SK-N-SH (cell line): ENCODE measurements at regions not wholly inside any gene's neighbourhood (a gene's known extent, or its start where the extent isn't known, plus 50 kb on each side); places are given as distances from the start of the nearest gene placed in this dataset.

Source experiments
- CTCF ChIA-PET: fragments of 300-600, 350-600 bp; formaldehyde crosslinking; extraction: SDS; loops from one replicate; lab custom pipeline; 2021; lab: Yijun Ruan, JAX
- POLR2A ChIA-PET: fragments of 350-600 bp; sonication (Branson Sonifier 250); formaldehyde crosslinking; extraction: SDS; loops from one replicate; lab custom pipeline; 2020; ENCODE audit warnings: antibody characterized with exemption, inconsistent platforms; lab: Yijun Ruan, JAX
- DNase-seq: peaks from one replicate; pipeline ENCODE4 v3.0.0; 2012
- H2AFZ ChIP-seq: fragments of 200-600 bp; sonication (generic); 2 replicates; pipeline ENCODE4 v1.8.1; 2016; ENCODE audit warnings: antibody characterized with exemption, mild to moderate bottlenecking, low read depth
- H3F3A ChIP-seq: fragments of 200-600 bp; sonication (generic); replicated peaks from 2 replicates; pipeline ENCODE3; 2016; ENCODE audit warnings: antibody characterized with exemption, mild to moderate bottlenecking; ENCODE audit not compliant: insufficient read depth
- H3K27ac ChIP-seq, 2 experiments: fragments of 200-500 bp in 1 of 2; fragments of 200-600 bp in 1 of 2; sonication (Bioruptor generic) in 1 of 2; sonication (generic), shearing (Covaris generic) in 1 of 2; 2 replicates each; pipeline versions ENCODE4 v1.5.1 to v1.6.1; 2014 to 2016; ENCODE audit warnings: low read depth in 2 of 2, inconsistent platforms in 1 of 2, low read length in 1 of 2, mild to moderate bottlenecking in 1 of 2, mixed read lengths in 1 of 2
- H3K27me3 ChIP-seq: fragments of 200-600 bp; sonication (generic), shearing (Covaris generic); 2 replicates; pipeline ENCODE4 v1.6.1; 2016; ENCODE audit warnings: mixed run types; ENCODE audit not compliant: insufficient read depth
- H3K36me3 ChIP-seq, 2 experiments: fragments of 200-500 bp in 1 of 2; fragments of 200-600 bp in 1 of 2; sonication (Bioruptor generic) in 1 of 2; sonication (generic) in 1 of 2; replicated peaks in 1 of 2; 2 replicates each; pipeline versions ENCODE3 to v1.5.1; 2014 to 2016; ENCODE audit warnings: low read length in 1 of 2, mild to moderate bottlenecking in 1 of 2; ENCODE audit not compliant: insufficient read depth in 2 of 2, control insufficient read depth in 1 of 2
- H3K4me1 ChIP-seq, 2 experiments: fragments of 200-500 bp in 1 of 2; fragments of 200-600 bp in 1 of 2; sonication (Bioruptor generic) in 1 of 2; sonication (generic), shearing (Covaris generic) in 1 of 2; 2 replicates each; pipeline versions ENCODE4 v1.5.1 to v1.6.1; 2014 to 2016; ENCODE audit warnings: low read depth in 1 of 2, low read length in 1 of 2, mixed run types in 1 of 2; ENCODE audit not compliant: insufficient read depth in 2 of 2, control insufficient read depth in 1 of 2
- H3K4me2 ChIP-seq: fragments of 200-600 bp; sonication (generic), shearing (Covaris generic); 2 replicates; pipeline ENCODE4 v1.6.1; 2017; ENCODE audit warnings: mixed run types
- H3K4me3 ChIP-seq, 2 experiments: fragments of 200-500 bp in 1 of 2; fragments of 200-600 bp in 1 of 2; sonication (Bioruptor generic) in 1 of 2; sonication (generic), shearing (Covaris generic) in 1 of 2; 2 replicates each; pipeline versions ENCODE4 v1.5.1 to v1.8.1; 2014 to 2016; ENCODE audit warnings: low read depth in 2 of 2, inconsistent platforms in 1 of 2, low read length in 1 of 2, mild to moderate bottlenecking in 1 of 2, mixed read lengths in 1 of 2, moderate library complexity in 1 of 2
- H3K79me2 ChIP-seq: fragments of 200-600 bp; sonication (generic); 2 replicates; pipeline ENCODE4 v1.8.1; 2017; ENCODE audit warnings: mild to moderate bottlenecking; ENCODE audit not compliant: insufficient read depth
- H3K9ac ChIP-seq: fragments of 200-600 bp; sonication (generic); 2 replicates; pipeline ENCODE4 v1.6.1; 2017; ENCODE audit warnings: mixed run types
- H3K9me2 ChIP-seq: fragments of 200-600 bp; sonication (generic); 2 replicates; pipeline ENCODE4 v1.6.1; 2017; ENCODE audit warnings: mixed run types
- H3K9me3 ChIP-seq: fragments of 200-600 bp; sonication (generic); 2 replicates; pipeline ENCODE4 v1.6.1; 2017; ENCODE audit warnings: mixed run types, mild to moderate bottlenecking, moderate library complexity
- H4K20me1 ChIP-seq: fragments of 200-600 bp; sonication (generic); 2 replicates; pipeline ENCODE4 v1.6.1; 2017; ENCODE audit warnings: mild to moderate bottlenecking, mixed run types; ENCODE audit not compliant: insufficient read depth
- CHD2 ChIP-seq: fragments of 150-350 bp; IDR thresholded peaks from 2 replicates; pipeline ENCODE4 v1.6.1; 2018; ENCODE audit warnings: low read length; ENCODE audit not compliant: partially characterized antibody
- CTCF ChIP-seq: fragments of 200-600 bp; sonication (generic); IDR thresholded peaks from 2 replicates; pipeline ENCODE4 v1.6.1; 2017; ENCODE audit warnings: antibody characterized with exemption, mild to moderate bottlenecking, moderate library complexity
- ELF1 ChIP-seq: IDR thresholded peaks from 2 replicates; pipeline ENCODE4 v1.4.0; 2012
- FOSL2 ChIP-seq: IDR thresholded peaks from 2 replicates; pipeline ENCODE4 v1.4.0; 2012; ENCODE audit warnings: low read depth, mild to moderate bottlenecking, moderate library complexity, borderline replicate concordance
- GABPA ChIP-seq: IDR thresholded peaks from 2 replicates; pipeline ENCODE4 v1.4.0; 2012; ENCODE audit warnings: low read depth, mild to moderate bottlenecking
- GATA2 ChIP-seq: sonication (generic); formaldehyde crosslinking; IDR thresholded peaks from 2 replicates; pipeline ENCODE4 v1.5.0; 2020; ENCODE audit warnings: mild to moderate bottlenecking, missing genetic modification reagents
- JUND ChIP-seq: IDR thresholded peaks from 2 replicates; pipeline ENCODE4 v1.4.0; 2012
- MEF2A ChIP-seq: IDR thresholded peaks from 2 replicates; pipeline ENCODE4 v1.4.0; 2012; ENCODE audit warnings: low read depth, borderline replicate concordance
- MXI1 ChIP-seq: IDR thresholded peaks from 2 replicates; pipeline ENCODE4 v1.6.1; 2012; ENCODE audit warnings: mild to moderate bottlenecking, low read depth, low read length, improper control_type of control experiment
- NFIC ChIP-seq: IDR thresholded peaks from 2 replicates; pipeline ENCODE4 v1.4.0; 2012; ENCODE audit warnings: borderline replicate concordance
- NRF1 ChIP-seq: IDR thresholded peaks from 2 replicates; pipeline ENCODE4 v1.6.1; 2012; ENCODE audit warnings: low read depth, mild to moderate bottlenecking, low read length
- PBX3 ChIP-seq: IDR thresholded peaks from 2 replicates; pipeline ENCODE4; 2012
- POLR2AphosphoS5 ChIP-seq: IDR thresholded peaks from 2 replicates; pipeline ENCODE4 v1.6.1; 2012; ENCODE audit warnings: low read depth, low read length
- RCOR1 ChIP-seq: fragments of 150-350 bp; IDR thresholded peaks from 2 replicates; pipeline ENCODE4 v1.6.1; 2017; ENCODE audit warnings: antibody characterized with exemption, low read length
- RFX5 ChIP-seq: IDR thresholded peaks from 2 replicates; pipeline ENCODE4 v1.6.1; 2012; ENCODE audit warnings: mild to moderate bottlenecking, improper control_type of control experiment, low read length
- TEAD4 ChIP-seq: IDR thresholded peaks from 2 replicates; pipeline ENCODE4 v1.4.0; 2012; ENCODE audit warnings: mild to moderate bottlenecking, borderline replicate concordance; ENCODE audit not compliant: insufficient read depth
- USF2 ChIP-seq: fragments of 150-350 bp; IDR thresholded peaks from 2 replicates; pipeline ENCODE4 v1.6.1; 2017; ENCODE audit warnings: antibody characterized with exemption, low read length, low read depth, borderline replicate concordance
- YY1 ChIP-seq: IDR thresholded peaks from 2 replicates; pipeline ENCODE4 v1.4.0; 2012; ENCODE audit warnings: low read depth, mild to moderate bottlenecking
- WGBS: methylation state at CpG from one replicate; pipeline ENCODE4 v1.1.6; 2017; ENCODE audit warnings: low lambda C conversion rate; 5-methylcytosine and 5-hydroxymethylcytosine counted together
- TF ChIP-seq, protein P1 (sequence below): IDR thresholded peaks from 2 replicates; pipeline ENCODE4 v1.4.0; 2012; ENCODE audit warnings: low read depth, borderline replicate concordance

DNA sequence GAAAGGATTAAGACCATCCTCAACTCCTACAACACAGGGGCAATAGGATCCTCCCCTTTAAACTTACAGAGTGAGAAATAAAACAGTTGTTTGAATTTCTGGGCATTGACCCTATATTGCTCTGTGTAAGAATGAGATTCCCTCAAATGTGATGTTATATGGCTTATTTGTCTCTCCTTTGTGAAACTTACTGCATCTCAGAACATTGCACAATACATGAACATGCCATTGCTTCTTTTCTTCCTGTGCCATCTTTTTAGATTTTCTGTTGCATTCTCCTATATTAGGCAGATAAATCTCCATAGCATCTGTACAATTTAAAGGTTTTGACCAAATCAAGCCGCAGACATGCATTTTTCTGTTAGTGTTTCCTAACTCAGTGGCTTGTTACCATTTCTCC, 941.9 kb upstream of the FANCL start:
- no peaks in the 10 kb centered on the region for H3K27me3 ChIP-seq
- no peaks in the 10 kb centered on the region for H3K9me2 ChIP-seq
- no peaks in the 10 kb centered on the region for H3K79me2 ChIP-seq
- no peak overlapping the region for H2AFZ ChIP-seq
- no peak overlapping the region for H3K4me2 ChIP-seq
- no peaks in the 10 kb centered on the region for H3K9me3 ChIP-seq
- no peak for DNase-seq
- 37% methylated on average over 1 of the region's 1 CpG for WGBS
- no peak overlapping the region for H3K9ac ChIP-seq
- H4K20me1 ChIP-seq: no peaks in the 10 kb centered on the region
- no peak overlapping the region for H3K4me3 ChIP-seq
- no peaks in the 10 kb centered on the region for H3F3A ChIP-seq
- ChIA-PET POLR2A (no interaction called here), CTCF (interaction anchor here (1.4 to 2.4 kb wide), 4 partner anchors 11 to 609 kb away, joined by 3 to 15 read pairs (median 6); no protein-coding TSS in a partner anchor)
- no peaks in the 10 kb centered on the region for H3K36me3 ChIP-seq
- H3K4me1 ChIP-seq: no peaks in the 10 kb centered on the region
- TF ChIP-seq RFX5: no peak
- TF ChIP-seq GATA2 (CRISPR knock-in tag): no peak
- no peak for TF ChIP-seq ELF1
- no peak for TF ChIP-seq NFIC
- TF ChIP-seq JUND: no peak
- TF ChIP-seq CHD2: no peak
- TF ChIP-seq GABPA: no peak
- TF ChIP-seq RCOR1: no peak
- no peak for TF ChIP-seq USF2
- TF ChIP-seq FOSL2: no peak
- TF ChIP-seq NRF1: no peak
- no peak for TF ChIP-seq YY1
- TF ChIP-seq MXI1: no peak
- TF ChIP-seq, protein P1, sequence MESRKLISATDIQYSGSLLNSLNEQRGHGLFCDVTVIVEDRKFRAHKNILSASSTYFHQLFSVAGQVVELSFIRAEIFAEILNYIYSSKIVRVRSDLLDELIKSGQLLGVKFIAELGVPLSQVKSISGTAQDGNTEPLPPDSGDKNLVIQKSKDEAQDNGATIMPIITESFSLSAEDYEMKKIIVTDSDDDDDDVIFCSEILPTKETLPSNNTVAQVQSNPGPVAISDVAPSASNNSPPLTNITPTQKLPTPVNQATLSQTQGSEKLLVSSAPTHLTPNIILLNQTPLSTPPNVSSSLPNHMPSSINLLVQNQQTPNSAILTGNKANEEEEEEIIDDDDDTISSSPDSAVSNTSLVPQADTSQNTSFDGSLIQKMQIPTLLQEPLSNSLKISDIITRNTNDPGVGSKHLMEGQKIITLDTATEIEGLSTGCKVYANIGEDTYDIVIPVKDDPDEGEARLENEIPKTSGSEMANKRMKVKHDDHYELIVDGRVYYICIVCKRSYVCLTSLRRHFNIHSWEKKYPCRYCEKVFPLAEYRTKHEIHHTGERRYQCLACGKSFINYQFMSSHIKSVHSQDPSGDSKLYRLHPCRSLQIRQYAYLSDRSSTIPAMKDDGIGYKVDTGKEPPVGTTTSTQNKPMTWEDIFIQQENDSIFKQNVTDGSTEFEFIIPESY: no peak
- no peak for TF ChIP-seq MEF2A
- TF ChIP-seq POLR2AphosphoS5: no peak
- TF ChIP-seq TEAD4: no peak
- TF ChIP-seq CTCF: no peak
- no peak for TF ChIP-seq PBX3
- H3K27ac ChIP-seq: no peak overlapping the region
